Effector memory CD4-positive, alpha-beta T cell (primary cell): ENCODE measurements at regions not wholly inside any gene's neighbourhood (a gene's known extent, or its start where the extent isn't known, plus 50 kb on each side); places are given as distances from the start of the nearest gene placed in this dataset.

Experiments used
- DNase-seq, 3 donors: peaks; one replicate each; pipeline ENCODE4 v3.0.0-alpha.2; 2020
- H3K27ac ChIP-seq: 2 replicates; pipeline ENCODE4 v1.7.0; 2013; ENCODE audit warnings: mild to moderate bottlenecking, low read length, moderate library complexity; ENCODE audit not compliant: insufficient read depth, poor library complexity, severe bottlenecking
- H3K27me3 ChIP-seq: replicated peaks from 2 replicates; pipeline ENCODE4 v1.7.0; 2013; ENCODE audit warnings: mild to moderate bottlenecking, low read length; ENCODE audit not compliant: insufficient read depth, control insufficient read depth, poor library complexity, severe bottlenecking
- H3K36me3 ChIP-seq: 2 replicates; pipeline ENCODE4 v1.7.0; 2013; ENCODE audit warnings: mild to moderate bottlenecking, low read length, moderate library complexity; ENCODE audit not compliant: control insufficient read depth, insufficient read depth
- H3K4me1 ChIP-seq: 2 replicates; pipeline ENCODE4 v1.7.0; 2013; ENCODE audit warnings: low read length, mild to moderate bottlenecking; ENCODE audit not compliant: control insufficient read depth, insufficient read depth, poor library complexity, severe bottlenecking
- H3K4me3 ChIP-seq: 2 replicates; pipeline ENCODE4 v1.7.0; 2013; ENCODE audit warnings: low read length, low read depth, mild to moderate bottlenecking; ENCODE audit not compliant: insufficient read depth, poor library complexity, severe bottlenecking
- H3K9me3 ChIP-seq: 2 replicates; pipeline ENCODE4 v1.7.0; 2013; ENCODE audit warnings: mild to moderate bottlenecking, low read length, moderate library complexity; ENCODE audit not compliant: control insufficient read depth

DNA sequence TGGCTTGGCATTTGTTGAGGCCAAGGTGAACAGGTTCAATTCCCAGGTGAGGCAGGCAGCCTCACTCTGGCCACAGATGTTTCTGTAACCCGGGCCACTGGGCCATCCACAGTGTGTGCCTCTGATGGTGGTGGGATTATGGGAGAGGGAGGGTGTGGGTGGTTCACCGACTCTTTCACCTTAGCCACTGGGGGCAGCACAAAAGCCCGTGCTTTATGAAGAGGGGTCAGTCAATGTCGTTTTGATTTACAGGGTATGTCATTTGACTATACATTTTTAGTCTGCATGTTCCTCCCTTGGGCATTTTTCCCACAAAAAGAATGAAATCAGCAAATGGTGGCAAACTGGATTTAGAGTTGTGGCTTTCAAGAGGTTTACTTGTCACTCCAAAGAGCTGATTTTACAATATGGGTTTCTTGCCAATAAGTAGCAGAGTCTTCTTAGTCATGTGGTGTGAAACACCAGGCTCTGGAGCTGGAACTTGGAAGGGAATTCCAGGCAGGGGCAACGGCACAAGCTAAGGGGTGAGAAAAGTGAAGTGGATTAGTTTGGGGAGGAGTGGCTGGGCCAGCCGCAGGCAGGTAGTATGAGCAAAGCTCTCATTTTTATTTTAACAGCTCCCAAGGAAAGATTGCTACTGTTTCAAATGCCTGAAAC is 217.8 kb upstream of the ZBED5 start:
- Histone ChIP-seq H3K9me3 (no peaks in the 10 kb centered on the region), H3K4me3 (no peak overlapping the region), H3K36me3 (no peaks in the 10 kb centered on the region), H3K27me3 (no peaks in the 10 kb centered on the region), H3K27ac (no peak overlapping the region), H3K4me1 (no peaks in the 10 kb centered on the region)
- DNase-seq, result no peak

DNA sequence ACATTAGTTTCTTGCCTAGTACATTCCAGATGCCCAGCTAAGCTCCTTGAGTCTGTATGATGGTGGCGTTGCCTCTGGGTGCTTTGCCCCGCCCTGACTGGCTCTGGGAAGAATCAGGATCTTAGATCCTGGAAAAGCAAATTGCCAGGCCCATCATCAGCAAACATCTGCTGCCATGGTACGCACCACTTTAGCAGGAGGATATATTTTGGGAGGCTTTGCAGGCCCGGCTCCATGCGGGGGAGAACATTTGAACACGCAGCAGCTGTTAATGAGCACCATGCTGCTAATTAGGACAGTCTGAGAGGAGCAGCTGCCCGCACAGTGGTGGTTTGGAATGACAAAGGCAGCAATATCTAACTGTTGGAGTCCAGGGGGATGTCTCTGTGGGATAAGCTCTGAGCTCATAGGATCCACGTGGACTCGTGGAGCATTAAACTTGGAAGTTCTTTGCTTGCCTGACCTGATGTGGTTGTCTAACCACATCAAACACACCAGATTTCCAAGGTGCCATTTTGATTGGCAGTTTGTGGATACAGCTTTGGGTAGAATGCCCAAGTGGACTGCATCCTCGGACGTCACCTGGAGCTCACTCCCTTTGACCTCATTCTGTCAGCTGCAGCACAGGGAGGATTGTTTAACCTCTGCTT is 217.0 kb upstream of the ZBED5 start:
- no peak for DNase-seq
- Histone ChIP-seq H3K27me3 (no peaks in the 10 kb centered on the region), H3K4me1 (no peaks in the 10 kb centered on the region), H3K36me3 (no peaks in the 10 kb centered on the region), H3K4me3 (no peak overlapping the region), H3K9me3 (no peaks in the 10 kb centered on the region), H3K27ac (no peak overlapping the region)

DNA sequence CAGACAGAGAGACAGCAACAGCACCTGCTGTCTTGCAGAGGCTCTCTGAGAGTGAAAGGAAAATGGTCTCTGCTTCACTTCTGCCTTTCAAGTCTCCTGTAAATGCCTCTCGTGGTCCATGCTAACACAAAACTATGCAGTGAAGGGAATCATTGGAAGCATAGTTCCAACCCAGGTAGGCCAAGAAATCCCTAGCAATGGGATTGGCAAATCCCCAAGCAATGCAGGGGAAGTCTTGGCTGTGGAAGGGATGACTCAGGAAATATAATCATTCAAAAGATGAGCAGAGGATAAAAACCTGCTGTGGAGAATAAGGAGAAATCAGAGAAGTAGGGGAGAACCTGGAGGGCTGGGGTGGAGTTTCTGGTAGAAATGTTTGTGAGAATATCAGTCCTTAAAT is 216.1 kb upstream of the ZBED5 start:
- Histone ChIP-seq H3K27me3 (no peaks in the 10 kb centered on the region), H3K27ac (no peak overlapping the region), H3K36me3 (no peaks in the 10 kb centered on the region), H3K4me3 (no peak overlapping the region), H3K4me1 (no peaks in the 10 kb centered on the region), H3K9me3 (no peaks in the 10 kb centered on the region)
- DNase-seq, result no peak

DNA sequence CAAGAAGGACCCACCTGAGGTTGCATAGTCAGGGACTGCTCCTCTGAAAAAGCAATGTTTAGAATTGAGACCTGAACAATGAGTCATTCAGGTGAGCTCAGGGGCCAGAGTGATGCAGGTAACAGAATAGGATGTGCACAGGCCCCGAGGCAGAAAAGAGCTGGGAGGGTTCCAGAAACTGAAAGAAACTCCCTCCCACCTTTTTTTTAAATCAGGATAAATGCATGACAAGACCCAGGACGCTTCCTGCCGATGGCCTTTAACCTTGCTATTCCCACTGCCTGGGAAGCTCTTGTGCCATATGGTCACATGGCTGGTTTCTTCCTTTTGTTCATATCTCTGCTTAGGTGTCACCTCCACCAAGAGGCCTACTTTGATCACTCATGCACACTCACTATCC is 214.2 kb upstream of the ZBED5 start:
- Histone ChIP-seq H3K27ac (no peak overlapping the region), H3K4me1 (no peaks in the 10 kb centered on the region), H3K4me3 (no peak overlapping the region), H3K9me3 (no peaks in the 10 kb centered on the region), H3K27me3 (no peaks in the 10 kb centered on the region), H3K36me3 (no peaks in the 10 kb centered on the region)
- no peak for DNase-seq

DNA sequence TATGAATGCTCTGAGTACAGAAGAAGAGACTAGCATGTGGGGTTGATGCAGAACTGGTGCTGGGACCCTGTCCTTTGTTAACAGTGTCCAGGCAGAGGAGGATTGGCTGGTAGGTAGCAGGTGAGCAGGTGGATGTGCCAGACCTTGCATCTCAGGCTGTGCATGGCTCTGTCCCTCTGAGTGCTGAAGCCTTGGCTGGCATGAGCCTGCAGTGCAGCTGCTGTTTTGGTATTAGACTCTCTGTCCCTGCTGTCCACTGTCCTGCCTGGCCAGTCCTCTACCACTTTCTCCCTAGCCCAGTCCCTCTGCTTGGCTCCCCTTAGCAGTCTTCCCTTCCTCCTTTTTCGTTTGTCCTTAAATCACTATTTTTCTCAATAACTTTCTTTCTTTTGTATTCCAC is 213.6 kb upstream of the ZBED5 start:
- no peak overlapping the region for H3K27ac ChIP-seq

DNA sequence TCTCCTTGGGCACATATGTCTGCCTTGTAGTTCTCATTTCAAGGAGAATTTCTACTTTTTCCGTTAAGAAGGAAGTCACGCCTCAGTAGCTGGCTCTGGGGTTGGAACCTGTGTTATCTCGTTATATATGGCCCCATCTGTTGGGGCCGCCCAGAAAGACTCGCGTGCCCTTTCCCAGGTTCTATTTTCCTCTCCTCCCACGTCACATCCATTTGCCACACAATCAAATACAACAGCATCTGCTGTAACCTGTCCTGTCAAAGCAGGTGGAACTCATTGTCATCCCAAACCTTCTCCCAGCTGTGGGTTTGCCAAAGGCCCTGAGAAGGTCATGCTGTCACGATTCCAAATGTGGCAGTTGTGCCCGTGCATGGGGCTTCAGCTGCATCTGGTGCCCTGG is 213.1 kb upstream of the ZBED5 start:
- H3K4me3 ChIP-seq, result no peak overlapping the region

More for the DNA sequence above, 213.6 kb upstream of the ZBED5 start:
- Histone ChIP-seq H3K4me1 (no peaks in the 10 kb centered on the region), H3K36me3 (no peaks in the 10 kb centered on the region), H3K9me3 (no peaks in the 10 kb centered on the region), H3K27me3 (no peaks in the 10 kb centered on the region), H3K4me3 (no peak overlapping the region)
- no peak for DNase-seq

DNA sequence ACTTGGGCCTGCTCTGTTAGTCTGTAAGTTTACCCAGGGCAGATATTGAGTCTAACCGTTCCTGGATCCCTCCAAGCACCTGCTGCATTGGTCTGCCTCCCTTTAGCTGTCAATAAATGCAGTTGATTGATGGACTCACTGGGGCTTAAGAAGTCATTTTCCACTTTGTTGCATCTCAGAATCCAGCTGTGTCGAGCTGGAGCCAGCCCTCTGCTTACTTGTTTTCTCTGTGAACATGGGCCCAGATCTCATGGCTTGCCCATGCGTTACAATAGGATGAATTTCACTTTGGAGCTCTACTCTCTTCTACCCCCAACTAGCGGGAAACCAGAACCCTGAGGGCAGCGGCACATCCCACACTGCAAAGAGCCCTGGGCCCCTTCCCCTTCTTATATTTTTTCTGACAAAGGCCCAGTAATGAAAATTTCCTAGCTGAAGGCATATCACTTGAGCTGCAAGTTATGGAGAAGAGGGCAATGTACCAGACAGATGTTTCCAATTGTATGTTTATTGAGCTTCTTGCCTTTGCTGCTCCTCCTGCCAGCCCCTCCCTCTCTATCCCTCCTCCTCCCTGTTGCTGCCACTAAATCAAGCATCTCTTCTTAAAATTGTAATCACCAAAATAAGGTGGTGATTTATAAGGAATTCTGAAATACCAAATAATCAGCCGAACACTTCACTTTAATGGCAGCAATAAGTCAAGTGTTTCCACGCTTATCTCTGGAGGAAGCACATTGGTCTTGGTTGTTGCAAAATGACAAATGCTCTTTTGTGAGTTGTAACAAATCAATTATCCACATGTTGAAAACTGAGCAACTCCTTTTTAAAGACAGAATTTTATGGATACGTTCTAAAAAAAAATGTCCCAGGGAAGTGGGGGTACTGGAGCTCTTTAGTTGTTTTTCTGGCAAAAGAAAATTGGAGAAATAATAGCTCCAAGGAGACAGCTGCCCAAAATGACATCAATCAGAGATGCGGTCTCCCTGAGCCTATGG is 212.3 kb upstream of the ZBED5 start:
- no peaks in the 10 kb centered on the region for H3K27me3 ChIP-seq
- H3K27ac ChIP-seq, result no peak overlapping the region

More for the DNA sequence above, 213.1 kb upstream of the ZBED5 start:
- Histone ChIP-seq H3K36me3 (no peaks in the 10 kb centered on the region), H3K4me1 (no peaks in the 10 kb centered on the region), H3K27ac (no peak overlapping the region), H3K27me3 (no peaks in the 10 kb centered on the region), H3K9me3 (no peaks in the 10 kb centered on the region)
- DNase-seq, result no peak

DNA sequence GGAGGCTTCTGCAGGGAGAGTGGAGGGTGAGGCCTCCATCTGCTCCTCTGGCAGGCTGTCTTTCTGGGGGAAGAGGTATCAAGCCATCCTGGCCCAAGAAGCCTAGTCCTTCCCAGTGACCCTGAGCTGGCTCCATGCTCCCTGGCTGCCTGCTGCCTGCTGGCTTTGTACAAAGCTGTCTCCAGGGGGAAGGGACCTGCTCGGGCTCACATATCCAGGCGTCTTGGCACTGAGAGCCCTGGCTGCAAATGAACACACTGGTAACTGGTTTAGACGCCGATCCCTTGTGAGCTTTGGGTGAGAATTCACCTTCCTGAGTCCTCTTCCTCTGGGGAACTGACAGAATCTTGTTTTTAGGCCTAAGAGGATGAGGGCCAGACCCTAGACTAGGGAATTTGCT is 210.3 kb upstream of the ZBED5 start:
- no peak for DNase-seq
- Histone ChIP-seq H3K27ac (no peak overlapping the region), H3K4me3 (no peak overlapping the region), H3K27me3 (no peaks in the 10 kb centered on the region), H3K36me3 (no peaks in the 10 kb centered on the region), H3K4me1 (no peaks in the 10 kb centered on the region), H3K9me3 (no peaks in the 10 kb centered on the region)

More for the DNA sequence above, 212.3 kb upstream of the ZBED5 start:
- Histone ChIP-seq H3K9me3 (no peaks in the 10 kb centered on the region), H3K4me3 (no peak overlapping the region), H3K4me1 (no peaks in the 10 kb centered on the region), H3K36me3 (no peaks in the 10 kb centered on the region)
- no peak for DNase-seq

DNA sequence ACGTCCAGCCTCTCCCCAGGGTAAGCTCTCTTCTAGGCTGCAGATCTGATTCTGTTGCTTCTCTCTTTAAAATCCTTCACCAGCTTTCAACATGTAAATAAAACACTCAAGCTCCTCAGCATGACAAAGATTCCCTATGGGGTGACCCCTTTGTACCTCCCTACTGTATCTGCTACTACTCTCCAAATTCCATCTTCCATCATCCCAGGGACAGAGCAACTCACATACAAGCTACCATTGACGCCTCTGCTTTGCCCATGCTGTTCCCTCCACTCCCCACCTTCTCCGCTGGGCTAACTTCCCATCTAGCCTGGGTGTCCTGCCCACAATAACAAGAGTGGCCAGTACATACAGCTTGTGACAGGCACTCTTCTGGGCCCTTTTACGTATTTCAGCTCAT is 207.5 kb upstream of the ZBED5 start:
- no peaks in the 10 kb centered on the region for H3K4me1 ChIP-seq
- H3K27me3 ChIP-seq, result no peaks in the 10 kb centered on the region
- DNase-seq, result no peak

DNA sequence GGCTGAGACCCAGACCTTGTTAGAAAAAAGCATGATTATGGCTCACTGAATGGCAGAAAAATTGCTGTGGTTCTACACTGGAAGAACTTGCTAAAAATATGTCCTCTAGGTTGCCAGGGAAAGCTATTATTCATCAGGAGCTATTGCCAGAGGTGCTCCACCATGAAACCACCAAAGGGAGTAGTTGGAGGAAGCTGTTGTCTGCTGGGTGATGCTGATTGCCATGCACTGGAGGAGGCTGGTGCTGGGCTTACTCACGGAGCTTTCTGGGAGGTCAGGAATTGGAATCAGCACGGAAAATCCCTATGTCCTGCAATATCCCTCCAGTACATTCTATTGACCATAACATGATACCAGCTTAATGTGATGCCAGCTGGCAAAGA is 199.6 kb upstream of the ZBED5 start:
- DNase-seq, result no peak
- Histone ChIP-seq H3K9me3 (no peaks in the 10 kb centered on the region), H3K4me3 (no peak overlapping the region)

More for the DNA sequence above, 207.5 kb upstream of the ZBED5 start:
- Histone ChIP-seq H3K27ac (no peak overlapping the region), H3K9me3 (no peaks in the 10 kb centered on the region), H3K4me3 (no peak overlapping the region), H3K36me3 (no peaks in the 10 kb centered on the region)

More for the DNA sequence above, 199.6 kb upstream of the ZBED5 start:
- Histone ChIP-seq H3K4me1 (no peaks in the 10 kb centered on the region), H3K36me3 (no peaks in the 10 kb centered on the region), H3K27ac (no peak overlapping the region), H3K27me3 (no peaks in the 10 kb centered on the region)
